ENCODE measurements at regions not wholly inside any gene's neighbourhood (a gene's known extent, or its start where the extent isn't known, plus 50 kb on each side); places are given as distances from the start of the nearest gene placed in this dataset.
"Not testable (repeated sequence)": the region's sequence is repeated elsewhere in the genome, so short reads cannot be mapped to it uniquely, and the experiment has no call there.

DNA sequence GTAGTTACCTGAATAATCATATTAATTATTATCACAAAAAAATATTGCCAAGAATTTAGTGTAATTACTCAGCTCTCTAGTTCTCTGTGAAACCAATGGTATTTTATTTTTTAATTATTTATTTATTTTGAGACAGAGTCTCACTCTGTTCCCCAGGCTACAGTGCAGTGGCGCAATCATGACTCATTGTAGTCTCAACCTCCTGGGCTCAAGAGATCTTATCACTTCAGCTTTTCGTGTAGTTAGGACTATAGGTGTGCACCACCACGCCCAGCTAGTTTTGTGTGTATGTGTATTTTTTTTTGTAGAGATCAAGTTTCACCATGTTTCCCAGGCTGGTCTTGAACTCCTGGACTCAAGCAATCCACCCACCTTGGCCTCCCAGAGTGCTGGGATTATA, 440.4 kb upstream of the CDH20 start:
- no peak for DNase-seq (ENCODE audit: low spot score)

DNA sequence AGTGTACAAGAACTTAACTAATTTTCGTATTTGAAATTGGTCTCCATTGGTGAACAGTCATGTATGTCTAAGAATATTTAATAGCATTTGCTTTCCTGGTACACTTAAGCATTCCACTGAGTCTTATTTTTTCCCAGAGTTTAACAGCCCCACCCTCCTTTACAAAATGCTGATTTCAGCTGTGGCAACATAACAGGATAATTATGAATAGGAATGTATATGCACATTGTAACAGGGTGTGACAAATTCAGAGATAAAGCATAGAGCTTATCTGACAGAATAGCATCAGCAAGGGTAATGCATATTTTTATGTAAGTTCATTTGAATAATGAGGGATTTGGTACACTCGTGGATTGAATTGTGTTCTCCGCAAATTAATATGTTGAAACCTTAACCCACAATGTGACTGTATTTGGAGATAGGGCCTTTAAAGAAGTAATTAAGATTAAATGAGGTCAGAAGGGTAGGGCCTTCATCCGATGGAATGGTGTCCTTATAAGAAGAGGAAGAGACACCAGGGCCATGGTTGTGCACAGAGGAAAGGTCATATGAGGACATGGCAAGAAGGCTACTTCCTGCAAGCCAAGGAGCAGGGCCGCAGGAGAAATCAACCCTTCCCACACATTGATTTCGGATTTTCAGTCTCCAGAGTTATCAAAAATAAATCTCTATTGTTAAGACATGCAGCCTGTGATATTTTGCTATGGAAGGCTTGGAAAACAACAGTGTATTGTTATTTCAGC, 439.7 kb upstream of the CDH20 start:
- no peak for DNase-seq (ENCODE audit: low spot score)

DNA sequence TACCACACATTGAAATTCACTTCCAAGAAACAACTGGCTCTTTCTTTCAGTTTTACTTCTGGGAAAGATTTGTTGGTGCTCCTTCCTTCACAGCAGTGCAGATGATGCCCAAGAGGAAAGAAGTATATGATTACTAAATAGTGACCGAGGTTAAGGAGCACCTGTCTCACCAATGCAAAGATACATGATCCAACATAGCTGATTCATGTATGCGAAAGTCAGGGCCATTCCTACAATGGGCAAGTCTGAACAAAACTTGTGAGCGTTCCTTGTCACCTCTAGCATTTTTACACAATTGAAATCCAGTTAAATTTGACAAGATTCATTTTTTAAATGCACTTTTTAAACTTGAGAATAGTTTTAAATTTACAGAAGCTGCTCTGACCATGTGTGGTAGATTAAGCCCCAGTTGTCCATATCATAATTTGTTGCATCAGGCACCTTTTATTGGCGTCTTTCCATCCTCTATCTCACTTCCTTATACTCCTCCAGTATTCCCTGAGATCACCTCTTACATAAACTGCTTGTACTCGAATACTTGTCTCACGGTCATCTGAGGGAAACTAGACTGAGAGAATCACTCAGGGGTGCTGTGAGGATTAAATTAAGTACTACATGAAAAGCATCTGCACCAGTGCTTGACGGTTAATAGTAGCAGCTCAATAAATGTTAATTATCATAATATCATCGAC, 438.8 kb upstream of the CDH20 start:
- no peak for DNase-seq (ENCODE audit: low spot score)

DNA sequence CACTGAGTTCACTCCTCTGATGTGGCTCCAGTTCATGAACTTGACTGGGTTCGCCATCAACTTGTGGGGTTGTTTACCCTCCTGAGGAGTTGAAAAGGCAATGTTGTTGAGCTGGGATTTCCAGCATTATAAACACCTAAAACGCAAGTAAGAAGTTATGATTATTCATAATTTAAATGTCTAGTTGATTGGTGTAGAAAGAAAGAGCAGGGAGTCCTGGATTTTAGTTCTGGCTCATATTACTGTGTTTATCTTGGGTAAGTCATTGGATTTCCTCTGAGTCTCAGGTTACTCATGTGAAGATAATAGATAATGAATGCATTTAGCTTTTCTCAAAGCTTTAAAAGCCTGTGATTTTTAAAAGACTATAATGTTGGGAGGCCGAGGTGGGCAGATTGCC, 438.0 kb upstream of the CDH20 start:
- no peak for DNase-seq (ENCODE audit: low spot score)

DNA sequence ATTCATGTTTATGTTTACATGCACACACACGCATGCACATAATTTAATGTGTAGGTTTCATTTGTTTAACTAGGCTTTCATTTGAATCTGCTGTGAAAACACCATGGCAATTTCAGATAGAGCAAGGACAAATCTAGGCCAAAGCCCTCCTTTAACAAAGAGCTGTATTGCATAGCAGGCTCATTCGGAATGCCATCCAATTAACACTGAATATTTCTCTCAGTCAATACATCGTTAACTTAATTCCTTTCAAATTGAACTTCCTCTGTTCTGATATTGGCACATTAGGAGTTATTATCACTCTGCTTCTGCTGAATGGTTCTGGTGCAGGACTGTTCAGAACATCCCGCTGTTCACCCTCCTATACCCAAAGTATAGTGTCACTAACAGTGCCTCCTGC, 435.1 kb upstream of the CDH20 start:
- no peak for DNase-seq (ENCODE audit: low spot score)

DNA sequence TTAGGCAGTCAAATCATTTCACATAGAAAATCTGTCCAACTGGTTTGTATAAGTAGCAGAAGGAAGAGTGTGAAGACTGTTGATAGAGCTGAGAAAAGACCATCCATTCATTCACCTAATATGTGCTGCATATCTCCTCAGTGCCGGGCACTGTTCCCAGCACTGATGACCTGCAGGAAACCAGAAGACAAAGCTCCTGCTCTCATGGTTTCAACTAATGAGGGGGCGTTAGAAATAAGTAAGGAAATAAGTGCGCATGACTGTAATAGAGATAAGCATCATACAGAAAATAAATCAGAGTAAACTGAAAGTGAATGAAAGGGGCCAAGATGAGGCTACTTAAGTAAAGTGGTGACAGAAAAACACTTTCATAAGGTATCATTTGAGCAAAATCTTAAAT, 427.5 kb upstream of the CDH20 start:
- no peak for DNase-seq (ENCODE audit: low spot score)

DNA sequence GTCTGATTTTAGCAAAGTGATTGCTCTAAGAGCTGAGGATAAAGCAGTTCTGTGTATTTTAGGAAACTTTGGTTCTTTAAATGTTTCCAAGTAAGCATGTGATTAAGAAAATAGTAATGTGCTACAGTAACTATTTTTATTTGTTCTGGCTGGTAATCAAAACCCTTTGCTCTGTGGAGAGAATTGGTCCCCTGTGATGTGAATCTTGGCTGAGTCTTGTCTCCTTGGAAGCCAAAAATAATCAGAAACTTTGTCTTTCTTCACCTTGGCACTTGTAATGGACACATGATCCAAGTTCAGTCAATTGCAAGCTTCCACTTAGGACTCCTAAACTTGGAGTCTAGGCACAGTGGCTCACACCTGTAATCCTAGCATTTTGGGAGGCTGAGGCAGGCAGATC, 422.7 kb upstream of the CDH20 start:
- DNase-seq (ENCODE audit: low spot score) = no peak

DNA sequence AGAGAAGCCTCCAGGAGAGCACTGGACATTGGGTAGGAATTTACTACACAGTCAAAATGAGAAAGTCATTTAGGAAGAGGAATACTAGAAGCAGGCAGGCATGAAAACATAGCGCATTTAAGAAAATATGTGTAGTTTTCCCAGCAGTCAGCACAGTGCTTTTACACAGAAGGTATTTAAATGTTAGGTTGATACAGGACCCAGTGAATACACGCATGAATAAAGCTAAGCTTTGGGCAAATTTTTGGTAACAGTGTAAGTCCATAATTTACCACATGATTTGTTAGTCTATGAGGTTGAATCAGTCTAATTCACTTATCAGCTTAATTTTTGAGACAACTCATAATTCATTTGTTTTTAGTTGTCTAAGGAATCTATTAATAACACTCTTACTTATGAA, 421.7 kb upstream of the CDH20 start:
- DNase-seq (ENCODE audit: low spot score) = no peak

DNA sequence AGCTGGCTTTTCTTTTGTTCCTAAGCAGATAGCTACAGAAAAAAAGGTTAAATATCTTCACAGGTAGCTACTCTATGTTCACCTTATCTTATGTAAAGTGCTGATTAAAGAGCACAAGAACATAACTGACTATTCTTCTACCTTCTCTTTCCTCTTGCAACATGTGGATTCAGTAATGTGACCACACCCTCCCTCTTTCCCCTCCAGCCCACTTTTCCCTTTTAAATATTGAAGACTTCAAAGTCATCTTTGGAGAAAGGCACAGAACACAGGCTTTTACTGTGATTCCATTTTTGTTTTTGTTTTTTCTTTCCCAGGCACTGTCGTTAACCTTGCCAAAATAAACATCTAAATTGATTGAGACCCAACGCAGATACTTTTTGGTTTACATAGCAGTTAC, 418.1 kb upstream of the CDH20 start:
- DNase-seq (ENCODE audit: low spot score) = no peak

DNA sequence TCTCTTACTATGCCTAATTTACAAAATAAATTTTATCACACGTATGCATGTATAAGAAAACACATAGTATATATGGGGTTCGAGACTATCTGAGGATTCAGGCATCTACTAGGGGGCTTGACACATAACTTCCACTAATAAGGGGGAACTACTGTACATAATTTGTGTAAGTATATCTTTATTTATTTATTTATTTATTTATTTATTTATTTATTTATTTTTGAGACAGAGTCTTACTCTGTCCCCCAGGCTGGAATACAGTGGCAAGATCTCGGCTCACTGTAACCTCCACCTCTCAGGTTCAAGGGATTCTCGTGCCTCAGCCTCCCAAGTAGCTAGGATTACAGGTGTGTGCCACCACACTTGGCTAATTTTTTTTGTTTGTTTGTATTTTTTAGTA, 414.4 kb upstream of the CDH20 start:
- DNase-seq (ENCODE audit: low spot score) = not testable (repeated sequence)

DNA sequence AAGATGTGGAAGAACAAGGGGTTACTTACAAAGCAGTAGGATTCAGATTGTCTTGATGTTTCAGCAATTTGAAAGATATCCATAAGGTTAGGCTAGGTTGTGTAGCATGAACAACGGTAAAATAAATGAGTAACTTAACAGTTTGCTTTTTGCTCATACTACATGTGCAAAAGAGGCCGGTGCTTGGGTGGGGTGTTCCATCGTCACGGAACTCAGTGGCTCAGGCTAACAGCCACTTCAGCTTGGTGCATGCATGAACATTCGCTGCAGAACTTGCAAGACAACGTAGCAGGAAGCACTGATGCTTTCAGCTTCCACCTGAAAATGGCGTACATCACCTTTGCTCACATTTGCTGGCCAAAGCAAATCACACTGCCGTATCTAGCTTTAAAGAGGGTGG, 407.3 kb upstream of the CDH20 start:
- DNase-seq (ENCODE audit: low spot score) = no peak

DNA sequence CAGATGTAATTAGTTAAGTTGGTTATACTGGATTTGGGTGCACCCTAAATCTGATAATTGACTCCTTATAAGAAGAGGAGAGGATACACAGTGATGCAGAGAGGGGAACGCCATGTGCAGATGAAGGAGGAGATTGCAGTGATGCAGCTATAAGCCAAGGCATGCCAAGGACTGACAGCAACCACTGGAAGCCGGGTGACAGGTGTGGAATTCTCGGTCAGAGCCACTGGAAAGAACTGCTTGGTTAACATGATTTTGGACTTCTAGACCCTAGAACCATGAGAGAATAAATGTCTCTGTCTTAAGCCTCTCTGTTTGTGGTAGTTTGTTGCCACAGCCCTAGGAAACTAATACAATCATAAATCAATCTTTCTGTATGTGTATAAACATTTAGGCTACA, 403.3 kb upstream of the CDH20 start:
- DNase-seq (ENCODE audit: low spot score) = no peak

DNA sequence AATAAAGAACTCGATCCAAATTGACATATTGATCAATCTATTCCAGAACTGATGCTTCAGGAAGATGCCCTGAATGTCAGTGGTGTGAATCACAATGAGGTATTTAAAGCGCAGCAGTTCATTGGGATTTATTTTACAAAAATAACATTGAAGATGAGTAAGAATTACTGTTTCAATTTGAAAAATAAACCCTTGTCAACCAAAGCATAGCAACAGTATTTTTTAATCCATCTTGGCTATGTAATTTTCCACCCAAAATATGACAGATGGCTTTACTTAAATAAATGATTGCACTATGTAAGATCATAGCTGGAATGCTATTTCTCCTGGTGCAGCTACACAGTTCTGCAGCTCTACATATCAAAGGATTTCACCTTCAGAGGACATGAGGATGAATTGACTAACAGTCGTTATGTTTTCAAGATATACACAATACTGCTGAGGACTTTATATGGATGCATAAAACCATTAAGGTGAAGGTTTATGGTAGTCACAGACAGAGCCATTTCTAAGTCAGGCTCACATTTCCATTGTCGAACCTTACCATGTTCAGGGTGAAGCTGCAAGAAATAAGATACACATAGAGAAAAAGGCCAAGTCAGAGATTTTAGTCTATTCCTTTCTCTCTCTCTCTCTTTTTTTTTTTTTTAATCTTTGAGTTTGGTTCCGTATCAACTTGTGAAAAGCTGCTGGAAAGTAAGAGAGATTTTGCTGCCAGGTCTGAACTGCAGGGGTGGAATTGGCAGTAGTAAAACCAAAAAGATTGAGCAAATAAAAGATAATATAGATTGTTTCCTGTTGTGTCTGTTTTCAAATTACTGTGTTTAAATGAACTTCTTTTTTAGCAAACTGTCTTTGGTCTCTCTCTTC, 398.0 kb upstream of the CDH20 start:
- DNase-seq (ENCODE audit: low spot score) = no peak

DNA sequence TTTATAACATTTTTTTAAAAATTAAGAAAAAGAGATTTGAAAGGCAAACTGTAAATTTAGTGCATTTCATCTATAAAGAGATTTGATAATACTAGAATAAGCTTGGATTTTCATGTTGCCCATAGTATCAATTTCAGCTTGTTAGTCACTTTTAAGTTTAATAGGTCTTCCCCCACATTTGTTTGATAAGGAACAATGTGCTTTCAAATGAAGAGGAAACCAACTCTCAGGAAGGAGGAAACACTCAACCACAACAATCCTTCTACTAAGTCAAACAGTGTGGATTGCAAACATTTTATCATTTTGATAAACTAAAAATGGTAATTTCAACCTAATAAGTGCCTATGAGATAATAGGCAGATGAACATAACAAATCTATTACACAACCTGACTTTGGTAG, 397.1 kb upstream of the CDH20 start:
- DNase-seq (ENCODE audit: low spot score) = no peak

DNA sequence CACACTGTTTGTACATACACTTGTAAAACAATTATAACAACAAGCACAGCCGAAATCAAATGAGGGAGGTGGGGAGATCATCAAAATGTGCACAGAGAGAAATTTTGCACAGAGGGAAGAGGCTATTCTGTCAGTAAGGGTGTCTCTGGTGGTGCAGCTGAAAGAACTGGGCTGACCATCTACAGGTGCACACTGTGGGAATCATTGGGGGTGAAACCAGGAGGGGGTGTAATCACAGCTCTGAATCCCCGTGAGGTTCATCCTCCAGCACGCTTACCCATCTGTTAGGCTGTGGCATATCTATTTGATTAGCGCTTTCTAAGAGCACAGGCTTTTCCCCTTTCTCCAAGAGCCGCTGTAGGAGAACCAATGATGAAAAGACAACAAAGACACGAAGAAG, 389.9 kb upstream of the CDH20 start:
- DNase-seq (ENCODE audit: low spot score) = no peak

DNA sequence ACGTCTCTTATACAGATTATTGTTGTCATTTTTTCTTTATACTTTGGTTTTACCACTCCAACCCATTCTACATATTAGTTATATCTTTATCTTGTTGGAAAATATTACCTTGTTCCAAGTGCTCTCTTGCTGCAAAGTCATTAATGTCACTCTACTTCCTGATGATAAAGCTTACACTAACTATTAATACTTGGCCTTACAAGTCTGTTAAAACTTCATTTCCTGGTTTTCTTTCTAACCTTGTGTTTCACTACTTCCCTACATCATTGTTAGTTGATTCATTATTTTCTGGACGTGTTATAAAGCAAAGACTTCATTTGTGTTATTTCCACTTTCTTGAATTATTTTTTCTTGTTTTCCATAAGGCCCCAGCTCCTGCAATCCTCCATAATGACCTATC, 382.6 kb upstream of the CDH20 start:
- no peak for DNase-seq (ENCODE audit: low spot score)

DNA sequence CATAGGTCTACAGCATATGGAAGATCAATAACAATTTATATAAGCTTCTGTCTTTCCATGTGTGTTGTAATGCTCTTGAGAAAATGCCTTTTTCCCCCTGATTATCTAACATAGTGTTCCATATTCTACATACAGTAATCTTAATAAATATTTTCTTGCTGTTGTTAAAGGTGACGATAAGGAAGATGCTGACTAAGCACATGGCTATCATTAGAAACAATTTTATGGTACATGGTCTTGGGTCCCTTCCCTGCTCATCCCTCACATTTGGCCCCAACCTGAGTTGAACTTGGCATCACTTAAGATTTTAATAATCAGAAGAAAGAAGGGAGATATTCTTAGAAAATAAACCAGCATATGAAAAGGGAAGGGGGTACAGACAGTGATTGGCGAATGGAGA, 382.1 kb upstream of the CDH20 start:
- DNase-seq (ENCODE audit: low spot score) = no peak

DNA sequence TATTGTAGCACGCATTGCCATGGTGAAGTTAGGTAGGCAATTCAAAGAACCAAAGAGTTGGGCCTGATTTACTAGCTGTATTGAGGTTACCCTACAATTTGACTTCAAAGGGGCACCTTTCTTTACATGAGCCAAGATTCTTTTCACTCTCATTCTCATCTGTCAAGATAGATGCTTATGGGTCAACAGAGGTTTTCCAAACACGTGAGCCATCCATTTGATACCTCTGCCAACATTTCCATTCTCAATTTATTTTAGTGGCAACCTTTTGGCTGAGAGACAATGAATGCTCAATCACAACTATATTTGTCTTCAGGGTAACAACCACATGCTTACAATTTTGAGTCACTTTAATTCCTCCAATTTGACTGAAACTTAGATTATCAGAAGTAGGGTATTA, 370.6 kb upstream of the CDH20 start:
- no peak for DNase-seq (ENCODE audit: low spot score)

DNA sequence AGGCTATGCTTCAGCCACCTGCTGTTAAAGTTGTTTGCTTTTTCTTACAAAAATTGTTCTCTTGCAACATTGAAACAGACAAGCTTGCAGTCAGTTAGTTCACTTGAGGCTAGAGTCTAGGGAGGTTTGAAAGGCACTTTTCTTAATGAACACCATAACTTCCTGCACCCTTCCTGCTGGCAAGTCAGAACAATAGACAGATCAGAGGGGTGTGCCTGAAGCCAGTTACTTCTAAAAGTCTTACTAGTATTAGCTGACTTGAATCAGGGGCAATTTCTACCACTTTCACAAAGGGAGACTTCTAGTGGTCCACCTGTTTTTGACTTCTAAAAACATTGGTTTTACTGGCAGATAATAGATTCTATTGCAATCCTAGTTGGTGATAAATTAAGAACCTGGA, 367.4 kb upstream of the CDH20 start:
- no peak for DNase-seq (ENCODE audit: low spot score)

DNA sequence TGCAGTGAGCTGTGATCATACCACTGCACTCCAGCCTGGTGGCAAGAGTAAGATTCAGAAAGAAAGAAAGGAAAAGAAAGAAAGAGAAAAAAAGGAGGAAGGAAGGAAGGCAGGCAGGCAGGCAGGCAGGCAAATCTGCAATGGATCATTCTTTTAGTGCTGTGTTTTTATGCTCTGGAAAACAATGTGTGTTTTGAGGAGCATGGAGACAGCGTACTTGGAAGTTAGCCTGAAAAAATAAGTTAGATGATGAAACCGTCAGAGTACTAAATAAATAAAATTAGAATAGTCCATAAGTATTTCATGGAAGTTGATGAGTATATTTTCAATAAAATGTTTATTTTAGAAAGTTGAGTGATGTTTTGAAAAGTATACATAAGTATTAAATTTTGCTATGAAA, 366.4 kb upstream of the CDH20 start:
- DNase-seq (ENCODE audit: low spot score) = no peak

DNA sequence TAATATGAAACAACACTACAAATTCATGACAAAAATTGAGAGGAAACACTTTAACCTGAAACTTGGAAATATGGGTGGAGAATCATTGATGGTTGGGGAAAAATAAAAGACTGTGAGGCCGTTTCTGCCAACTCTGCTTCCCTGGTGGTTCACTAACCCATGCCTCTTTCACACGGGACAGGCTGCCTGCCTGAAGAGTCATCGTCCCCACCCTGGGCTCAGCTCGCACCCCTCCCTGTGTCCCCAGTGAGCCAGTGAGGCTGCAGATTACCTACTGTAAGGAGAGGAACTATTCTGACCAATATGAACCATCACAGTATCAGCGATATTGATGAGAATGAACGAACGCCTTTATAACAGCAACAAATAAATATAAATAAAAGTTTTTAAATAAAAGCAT, 357.8 kb upstream of the CDH20 start:
- DNase-seq (ENCODE audit: low spot score) = no peak

DNA sequence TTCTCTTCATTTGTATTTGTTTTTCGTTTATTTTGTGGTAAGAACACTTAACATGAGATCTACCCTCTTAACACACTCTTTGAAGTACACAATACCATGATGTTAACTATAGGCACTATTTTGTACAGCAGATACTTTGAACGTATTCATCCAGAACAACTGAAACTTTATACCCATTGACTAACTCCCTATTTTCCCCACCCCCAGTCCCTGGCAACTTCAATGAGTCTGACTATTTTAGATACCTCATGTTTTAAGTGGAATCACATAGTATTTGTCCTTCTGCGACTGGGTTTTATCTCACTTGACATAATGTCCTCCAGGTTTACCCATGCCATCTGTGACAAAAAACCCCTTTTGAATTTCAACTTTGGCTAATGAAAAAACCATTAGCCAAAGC, 356.3 kb upstream of the CDH20 start:
- no peak for DNase-seq (ENCODE audit: low spot score)

DNA sequence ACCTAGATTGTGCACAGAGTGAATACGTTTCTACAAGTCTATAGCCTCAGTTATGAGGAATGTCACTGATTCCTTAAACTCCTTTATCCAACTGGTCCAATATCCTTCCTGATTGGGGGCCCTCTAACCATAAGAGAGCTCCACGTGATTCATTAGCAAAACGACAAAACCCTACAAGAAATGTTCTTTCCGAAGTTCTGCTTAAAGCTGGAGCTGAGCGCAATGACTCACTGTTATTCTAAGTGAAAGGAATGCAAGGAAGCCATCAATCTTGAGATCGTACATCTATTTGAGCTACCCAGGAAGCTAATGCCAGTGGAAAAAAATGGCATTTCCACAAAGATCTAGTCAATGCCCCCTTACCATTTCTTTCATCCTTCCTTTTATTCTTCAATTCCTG, 354.9 kb upstream of the CDH20 start:
- no peak for DNase-seq (ENCODE audit: low spot score)

Data from pons (tissue), 1 donor.